Loucy (cell line): ENCODE measurements at regions not wholly inside any gene's neighbourhood (a gene's known extent, or its start where the extent isn't known, plus 50 kb on each side); places are given as distances from the start of the nearest gene placed in this dataset.

Experiments
- EZH2phosphoT487 ChIP-seq: fragments of 200-600 bp; IDR thresholded peaks from 2 replicates; pipeline ENCODE4 v1.6.1; 2018; ENCODE audit warnings: antibody characterized with exemption, mild to moderate bottlenecking, moderate library complexity, borderline replicate concordance
- TF ChIP-seq, protein P1 (sequence below): fragments of 200-600 bp; sonication (generic); conservative IDR thresholded peaks from 2 replicates; pipeline ENCODE4 v1.5.1; 2014; ENCODE audit warnings: mild to moderate bottlenecking, antibody characterized with exemption, low read length

DNA sequence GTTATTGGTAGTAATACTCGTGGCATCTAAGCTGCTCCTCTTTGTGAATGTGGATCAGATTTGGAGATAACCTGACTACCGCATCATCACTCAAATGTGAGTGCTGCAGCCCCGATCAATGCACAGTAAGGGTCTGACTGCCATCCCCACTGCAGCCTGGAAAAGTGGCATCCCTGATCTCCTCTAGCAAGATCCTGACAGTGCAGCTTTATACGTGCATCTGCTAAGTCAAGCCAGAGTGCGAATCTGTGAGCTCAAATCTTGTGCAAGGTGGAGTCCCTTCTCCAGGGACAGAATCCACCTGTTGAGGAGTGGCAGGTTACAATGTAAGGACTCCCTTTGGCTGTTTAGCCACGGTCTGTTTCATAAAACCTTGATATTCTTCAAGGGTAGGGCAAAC, 215.0 kb upstream of the EXOC2 start:
- TF ChIP-seq, protein P1, sequence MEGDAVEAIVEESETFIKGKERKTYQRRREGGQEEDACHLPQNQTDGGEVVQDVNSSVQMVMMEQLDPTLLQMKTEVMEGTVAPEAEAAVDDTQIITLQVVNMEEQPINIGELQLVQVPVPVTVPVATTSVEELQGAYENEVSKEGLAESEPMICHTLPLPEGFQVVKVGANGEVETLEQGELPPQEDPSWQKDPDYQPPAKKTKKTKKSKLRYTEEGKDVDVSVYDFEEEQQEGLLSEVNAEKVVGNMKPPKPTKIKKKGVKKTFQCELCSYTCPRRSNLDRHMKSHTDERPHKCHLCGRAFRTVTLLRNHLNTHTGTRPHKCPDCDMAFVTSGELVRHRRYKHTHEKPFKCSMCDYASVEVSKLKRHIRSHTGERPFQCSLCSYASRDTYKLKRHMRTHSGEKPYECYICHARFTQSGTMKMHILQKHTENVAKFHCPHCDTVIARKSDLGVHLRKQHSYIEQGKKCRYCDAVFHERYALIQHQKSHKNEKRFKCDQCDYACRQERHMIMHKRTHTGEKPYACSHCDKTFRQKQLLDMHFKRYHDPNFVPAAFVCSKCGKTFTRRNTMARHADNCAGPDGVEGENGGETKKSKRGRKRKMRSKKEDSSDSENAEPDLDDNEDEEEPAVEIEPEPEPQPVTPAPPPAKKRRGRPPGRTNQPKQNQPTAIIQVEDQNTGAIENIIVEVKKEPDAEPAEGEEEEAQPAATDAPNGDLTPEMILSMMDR: no peak
- no peak for TF ChIP-seq EZH2phosphoT487
